Panc1 (cell line): ENCODE measurements at regions not wholly inside any gene's neighbourhood (a gene's known extent, or its start where the extent isn't known, plus 50 kb on each side); places are given as distances from the start of the nearest gene placed in this dataset.

Experiments
- ATAC-seq: fragments of 200-7000 bp; cut with Tn5 transposase; 2 replicates; pipeline ENCODE4 v1.9.1; 2020; ENCODE audit warnings: mild to moderate bottlenecking, moderate library complexity
- BruUV-seq: library from RNA; stranded (reverse); fragments of 400-500 nt; replicated peaks from 2 replicates; lab custom pipeline; 2021; lab: Mats Ljungman, UMichigan
- CTCF ChIA-PET: fragments of 300-600 bp; sonication (Branson Sonifier 250); formaldehyde crosslinking; loops from one replicate; lab custom pipeline; 2022; ENCODE audit warnings: antibody characterized with exemption; lab: Charles Lee
- POLR2A ChIA-PET: fragments of 300-600 bp; sonication (Branson Sonifier 250); formaldehyde crosslinking; loops from one replicate; lab custom pipeline; 2022; ENCODE audit warnings: antibody characterized with exemption; lab: Charles Lee
- DNase-seq: peaks from one replicate; pipeline ENCODE4 v3.0.0-alpha.2; 2010; ENCODE audit warnings: low read depth, low spot score
- H3K27ac ChIP-seq: 2 replicates; pipeline ENCODE4 v1.5.1; 2011; ENCODE audit warnings: mild to moderate bottlenecking, low read length, inconsistent platforms
- H3K27me3 ChIP-seq: fragments of 200-500 bp; sonication (Bioruptor generic); 2 replicates; pipeline ENCODE4 v1.6.0; 2014; ENCODE audit warnings: low read length, inconsistent platforms; ENCODE audit not compliant: control insufficient read depth, insufficient read depth
- H3K36me3 ChIP-seq: fragments of 200-500 bp; sonication (Bioruptor generic); 2 replicates; pipeline ENCODE4 v1.5.1; 2014; ENCODE audit warnings: inconsistent platforms, mild to moderate bottlenecking, low read length, moderate library complexity; ENCODE audit not compliant: control insufficient read depth, insufficient read depth
- H3K4me1 ChIP-seq: 2 replicates; pipeline ENCODE4 v1.5.1; 2011; ENCODE audit warnings: inconsistent platforms, mild to moderate bottlenecking, low read length, moderate library complexity; ENCODE audit not compliant: control insufficient read depth, insufficient read depth
- H3K4me3 ChIP-seq, 2 experiments: 2 replicates each; pipeline ENCODE4 v1.5.1; 2011 to 2012; ENCODE audit warnings: low read depth in 2 of 2, low read length in 2 of 2, mild to moderate bottlenecking in 2 of 2, inconsistent platforms in 1 of 2, moderate library complexity in 1 of 2
- H3K9me3 ChIP-seq: fragments of 200-500 bp; sonication (Bioruptor generic); 2 replicates; pipeline ENCODE4 v1.5.1; 2014; ENCODE audit warnings: low read depth, mild to moderate bottlenecking, inconsistent platforms, low read length, moderate library complexity; ENCODE audit not compliant: control insufficient read depth, insufficient read depth
- POLR2AphosphoS5 ChIP-seq: IDR thresholded peaks from 2 replicates; pipeline ENCODE4 v1.6.1; 2012; ENCODE audit warnings: mild to moderate bottlenecking, low read depth, low read length, moderate library complexity
- SIN3A ChIP-seq: IDR thresholded peaks from 2 replicates; pipeline ENCODE4 v1.6.1; 2012; ENCODE audit warnings: low read depth, mild to moderate bottlenecking, low read length, moderate library complexity, borderline replicate concordance; ENCODE audit not compliant: insufficient read depth
- TCF7L2 ChIP-seq: IDR thresholded peaks from 2 replicates; pipeline ENCODE4 v1.6.1; 2011; ENCODE audit warnings: mild to moderate bottlenecking, low read depth, low read length, inconsistent platforms
- in situ Hi-C: cut with HindIII; loops from 2 replicates; pipeline ENCODE4 v1.10.0; 2016; ENCODE audit warnings: low sequenced_read_pairs, low pct_unique_long_range_greater_than_20kb
- intact Hi-C: fragments of 100-400 bp; cut with micrococcal nuclease; formaldehyde crosslinking; loops from one replicate; pipeline ENCODE4 v1.10.0; 2022; ENCODE audit not compliant: unreplicated experiment
- TF ChIP-seq, protein P1 (sequence below), 2 experiments: IDR thresholded peaks; 2 replicates each; pipeline ENCODE4 v1.6.1; 2011 to 2012; ENCODE audit warnings: low read depth in 2 of 2, control low read depth in 1 of 2, low read length in 1 of 2, mild to moderate bottlenecking in 1 of 2, moderate library complexity in 1 of 2; ENCODE audit not compliant: insufficient read depth in 1 of 2
- TF ChIP-seq, protein P2 (sequence below): fragments of 450-650 bp; IDR thresholded peaks from 2 replicates; pipeline ENCODE4 v1.5.1; 2017; ENCODE audit warnings: mild to moderate bottlenecking

DNA sequence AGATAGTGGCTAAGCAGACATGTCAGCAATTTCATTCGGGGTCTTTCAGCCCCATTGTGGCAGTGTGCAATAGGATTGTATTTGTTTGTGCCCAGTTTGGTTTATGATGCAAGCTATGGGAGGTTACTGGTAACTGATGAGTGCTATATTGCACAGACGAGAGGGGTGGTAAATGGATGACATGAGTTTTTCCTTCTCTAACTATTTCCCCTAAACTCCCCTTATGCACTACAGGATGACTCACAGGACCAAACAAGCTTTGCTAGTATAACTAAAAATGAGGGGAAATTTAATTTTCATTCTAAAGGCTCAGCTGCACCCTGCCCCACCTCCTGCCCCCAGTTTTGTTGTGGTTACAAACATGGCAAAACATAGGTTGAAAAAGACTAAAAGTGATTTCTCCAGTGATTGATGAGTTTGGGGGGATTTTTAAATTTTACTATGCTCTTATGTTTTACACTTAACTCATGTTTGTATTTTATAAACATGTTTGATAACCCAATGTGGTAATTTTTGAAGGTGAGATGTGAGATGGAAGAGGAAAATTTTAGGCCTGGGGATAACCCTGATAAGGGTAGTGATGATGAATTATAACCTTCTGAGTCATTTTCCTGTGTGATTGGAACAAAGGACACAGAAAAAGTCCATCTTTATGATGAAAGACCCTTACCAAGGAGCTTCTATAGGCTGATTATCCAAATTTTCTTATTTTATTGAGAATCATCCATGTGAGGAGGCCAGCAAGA lies 60.8 kb upstream of the NAMPT start:
- in situ Hi-C loops (no loop called here), intact Hi-C loops (no loop called here)
- ChIA-PET POLR2A (no interaction called here), CTCF (no interaction called here)
- Histone ChIP-seq H3K36me3 (no peaks in the 10 kb centered on the region), H3K27me3 (no peaks in the 10 kb centered on the region; the same call in 1 of the 2 replicates), H3K9me3 (peaks cover 8% of the 10 kb centered on the region), H3K4me1 (no peaks in the 10 kb centered on the region), H3K4me3 (no peak overlapping the region), H3K27ac (no peak overlapping the region)
- TF ChIP-seq, protein P1, sequence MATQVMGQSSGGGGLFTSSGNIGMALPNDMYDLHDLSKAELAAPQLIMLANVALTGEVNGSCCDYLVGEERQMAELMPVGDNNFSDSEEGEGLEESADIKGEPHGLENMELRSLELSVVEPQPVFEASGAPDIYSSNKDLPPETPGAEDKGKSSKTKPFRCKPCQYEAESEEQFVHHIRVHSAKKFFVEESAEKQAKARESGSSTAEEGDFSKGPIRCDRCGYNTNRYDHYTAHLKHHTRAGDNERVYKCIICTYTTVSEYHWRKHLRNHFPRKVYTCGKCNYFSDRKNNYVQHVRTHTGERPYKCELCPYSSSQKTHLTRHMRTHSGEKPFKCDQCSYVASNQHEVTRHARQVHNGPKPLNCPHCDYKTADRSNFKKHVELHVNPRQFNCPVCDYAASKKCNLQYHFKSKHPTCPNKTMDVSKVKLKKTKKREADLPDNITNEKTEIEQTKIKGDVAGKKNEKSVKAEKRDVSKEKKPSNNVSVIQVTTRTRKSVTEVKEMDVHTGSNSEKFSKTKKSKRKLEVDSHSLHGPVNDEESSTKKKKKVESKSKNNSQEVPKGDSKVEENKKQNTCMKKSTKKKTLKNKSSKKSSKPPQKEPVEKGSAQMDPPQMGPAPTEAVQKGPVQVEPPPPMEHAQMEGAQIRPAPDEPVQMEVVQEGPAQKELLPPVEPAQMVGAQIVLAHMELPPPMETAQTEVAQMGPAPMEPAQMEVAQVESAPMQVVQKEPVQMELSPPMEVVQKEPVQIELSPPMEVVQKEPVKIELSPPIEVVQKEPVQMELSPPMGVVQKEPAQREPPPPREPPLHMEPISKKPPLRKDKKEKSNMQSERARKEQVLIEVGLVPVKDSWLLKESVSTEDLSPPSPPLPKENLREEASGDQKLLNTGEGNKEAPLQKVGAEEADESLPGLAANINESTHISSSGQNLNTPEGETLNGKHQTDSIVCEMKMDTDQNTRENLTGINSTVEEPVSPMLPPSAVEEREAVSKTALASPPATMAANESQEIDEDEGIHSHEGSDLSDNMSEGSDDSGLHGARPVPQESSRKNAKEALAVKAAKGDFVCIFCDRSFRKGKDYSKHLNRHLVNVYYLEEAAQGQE (IDR thresholded peaks at IDR 0.05; ENCODE audit: insufficient read depth in 1 of 2, low read depth in 2 of 2, low read length in 1 of 2) = no peak
- TF ChIP-seq SIN3A (no peak), POLR2AphosphoS5 (no peak), TCF7L2 (no peak)
- TF ChIP-seq, protein P2, sequence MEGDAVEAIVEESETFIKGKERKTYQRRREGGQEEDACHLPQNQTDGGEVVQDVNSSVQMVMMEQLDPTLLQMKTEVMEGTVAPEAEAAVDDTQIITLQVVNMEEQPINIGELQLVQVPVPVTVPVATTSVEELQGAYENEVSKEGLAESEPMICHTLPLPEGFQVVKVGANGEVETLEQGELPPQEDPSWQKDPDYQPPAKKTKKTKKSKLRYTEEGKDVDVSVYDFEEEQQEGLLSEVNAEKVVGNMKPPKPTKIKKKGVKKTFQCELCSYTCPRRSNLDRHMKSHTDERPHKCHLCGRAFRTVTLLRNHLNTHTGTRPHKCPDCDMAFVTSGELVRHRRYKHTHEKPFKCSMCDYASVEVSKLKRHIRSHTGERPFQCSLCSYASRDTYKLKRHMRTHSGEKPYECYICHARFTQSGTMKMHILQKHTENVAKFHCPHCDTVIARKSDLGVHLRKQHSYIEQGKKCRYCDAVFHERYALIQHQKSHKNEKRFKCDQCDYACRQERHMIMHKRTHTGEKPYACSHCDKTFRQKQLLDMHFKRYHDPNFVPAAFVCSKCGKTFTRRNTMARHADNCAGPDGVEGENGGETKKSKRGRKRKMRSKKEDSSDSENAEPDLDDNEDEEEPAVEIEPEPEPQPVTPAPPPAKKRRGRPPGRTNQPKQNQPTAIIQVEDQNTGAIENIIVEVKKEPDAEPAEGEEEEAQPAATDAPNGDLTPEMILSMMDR = no peak
- ATAC-seq (no peak), DNase-seq (no peak)
- BruUV-seq = no TSS peak

DNA sequence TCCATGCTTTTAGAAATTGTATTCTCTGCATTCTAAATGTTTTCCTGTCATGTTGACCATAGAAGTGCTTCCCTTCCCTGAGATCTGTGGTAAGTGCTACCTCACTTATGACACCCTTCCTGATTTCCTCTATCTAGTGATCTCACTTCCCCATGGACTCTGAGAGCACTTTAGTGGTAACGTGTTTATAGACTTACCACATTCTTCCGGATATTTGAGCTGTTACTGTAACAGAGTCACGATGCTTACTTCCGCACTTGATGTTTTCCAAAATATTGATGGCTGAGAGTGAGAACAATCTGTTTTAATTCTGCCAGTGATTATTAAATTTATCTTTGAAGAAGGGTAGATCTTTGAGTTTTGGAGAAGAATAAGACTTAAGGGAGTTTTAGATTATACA lies 60.1 kb upstream of the NAMPT start:
- ATAC-seq = no peak
- in situ Hi-C loops = no loop called here

More for the DNA sequence above, 60.1 kb upstream of the NAMPT start:
- Histone ChIP-seq H3K4me1 (no peaks in the 10 kb centered on the region), H3K4me3 (no peak overlapping the region), H3K27me3 (no peaks in the 10 kb centered on the region; the same call in 1 of the 2 replicates), H3K36me3 (no peaks in the 10 kb centered on the region), H3K27ac (no peak overlapping the region), H3K9me3 (peaks cover 8% of the 10 kb centered on the region)
- TF ChIP-seq, protein P2 = no peak
- TF ChIP-seq, protein P1 (IDR thresholded peaks at IDR 0.05; ENCODE audit: insufficient read depth in 1 of 2, low read depth in 2 of 2, low read length in 1 of 2) = no peak
- no peak for TF ChIP-seq POLR2AphosphoS5
- no peak for TF ChIP-seq TCF7L2
- TF ChIP-seq SIN3A = no peak
- POLR2A ChIA-PET = no interaction called here
- BruUV-seq = no TSS peak
- no peak for DNase-seq
- CTCF ChIA-PET = no interaction called here
- intact Hi-C loops = no loop called here
